GM18499 (cell line): ENCODE measurements at regions not wholly inside any gene's neighbourhood (a gene's known extent, or its start where the extent isn't known, plus 50 kb on each side); places are given as distances from the start of the nearest gene placed in this dataset.
"Not testable (repeated sequence)": the region's sequence is repeated elsewhere in the genome, so short reads cannot be mapped to it uniquely, and the experiment has no call there.

Experiments
- ATAC-seq: cut with Tn5 transposase; IDR thresholded peaks from one replicate; pipeline ENCODE4 v1.9.1; 2021; ENCODE audit warnings: moderate number of reproducible peaks; ENCODE audit not compliant: insufficient read depth, unreplicated experiment

GRCh38 chr1:37157634-37158033 lies 123.3 kb upstream of the GRIK3 start:
- ATAC-seq, result no peak

DNA sequence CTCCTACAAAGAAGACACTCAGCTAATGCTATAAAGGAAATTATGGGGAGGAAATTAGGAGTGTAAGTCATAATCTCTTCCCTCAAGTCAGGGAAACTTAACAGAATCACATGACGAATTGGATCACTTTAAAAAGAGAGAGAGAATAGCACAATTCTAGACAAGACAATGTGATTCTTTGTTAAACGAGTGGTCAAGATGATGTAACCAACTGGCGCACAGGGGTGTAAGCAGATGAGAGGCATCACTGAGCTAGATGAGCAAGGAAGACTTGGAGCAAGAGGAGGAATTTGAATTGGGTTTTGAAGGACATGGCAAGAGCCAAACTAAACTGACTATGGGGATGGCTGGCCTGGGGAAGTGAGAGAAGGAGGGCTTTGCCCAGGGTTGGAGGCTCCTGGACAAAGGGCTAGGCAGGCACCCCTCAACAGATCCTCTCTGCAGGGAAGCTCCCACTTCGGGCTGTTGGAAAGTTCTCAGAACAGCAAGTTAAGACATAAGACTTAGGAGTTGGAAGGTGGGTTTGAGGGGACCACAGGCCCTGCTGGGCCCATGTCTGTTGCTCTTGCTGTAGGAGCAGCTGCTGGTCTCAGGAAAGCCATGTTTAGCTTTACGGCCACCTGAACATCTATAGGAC lies 123.9 kb upstream of the GRIK3 start:
- ATAC-seq, result no peak

GRCh38 chr1:37159102-37159501 lies 124.8 kb upstream of the GRIK3 start:
- ATAC-seq, result no peak

DNA sequence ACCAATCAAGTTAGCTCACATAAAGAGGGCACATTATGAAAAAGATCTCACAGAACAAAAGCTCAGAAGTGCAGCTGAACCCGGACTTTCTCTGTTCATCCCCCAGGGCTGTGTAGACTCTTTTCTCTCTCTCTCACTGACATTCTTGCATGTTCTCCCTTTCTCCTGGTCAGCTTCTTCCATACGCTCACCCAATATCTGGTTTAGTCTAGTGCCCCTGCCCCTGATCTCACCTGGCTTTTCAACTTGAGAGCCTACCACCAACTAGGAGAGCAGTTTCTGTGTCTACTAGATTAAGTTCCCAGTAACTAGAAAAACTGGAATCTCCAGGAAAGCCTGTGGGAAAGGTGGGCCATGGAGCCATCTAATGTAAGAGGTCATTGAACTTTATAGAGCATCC lies 126.9 kb upstream of the GRIK3 start:
- ATAC-seq, result no peak

GRCh38 chr1:37162059-37162458 lies 127.7 kb upstream of the GRIK3 start:
- no peak for ATAC-seq

- ATAC-seq, result no peak
Measured at GRCh38 chr1:37166005-37166404, 131.7 kb upstream of the GRIK3 start.

DNA sequence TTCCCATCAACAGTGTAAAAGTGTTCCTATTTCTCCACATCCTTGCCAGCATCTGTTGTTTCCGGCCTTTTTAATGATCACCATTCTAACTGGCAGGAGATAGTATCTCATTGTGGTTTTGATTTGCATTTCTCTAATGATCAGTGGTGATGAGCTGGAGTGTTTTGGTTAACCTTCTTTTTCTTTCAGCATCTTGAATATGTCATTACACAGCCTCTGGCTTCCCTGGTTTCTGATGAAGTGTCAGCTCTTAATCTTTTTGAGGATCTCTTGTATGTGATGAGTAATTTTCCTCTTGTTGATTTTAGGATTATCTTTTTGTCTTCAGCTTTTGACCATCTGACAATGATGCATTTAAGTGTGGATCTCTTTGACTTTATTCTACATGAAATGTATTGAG lies 133.2 kb upstream of the GRIK3 start:
- ATAC-seq, result no peak

DNA sequence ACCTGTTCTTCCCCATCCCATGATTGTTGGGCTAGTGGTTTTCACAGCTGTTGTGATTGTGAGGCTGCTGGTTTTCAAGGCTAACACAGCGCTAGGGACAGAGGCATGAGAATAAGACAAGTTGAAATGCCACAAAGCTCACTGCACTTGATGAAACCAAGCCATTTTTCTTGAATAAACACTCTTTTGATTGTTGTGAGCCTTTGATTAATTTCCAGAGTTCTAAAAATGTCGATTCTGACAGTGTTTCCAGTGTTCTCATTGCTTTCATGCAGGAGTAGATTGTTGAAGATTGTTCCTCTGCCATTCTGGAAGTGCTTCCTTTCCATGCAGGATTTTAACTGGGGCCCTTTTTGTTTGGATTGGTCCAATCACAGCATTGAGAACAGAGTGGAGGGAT lies 134.9 kb upstream of the GRIK3 start:
- ATAC-seq, result no peak

DNA sequence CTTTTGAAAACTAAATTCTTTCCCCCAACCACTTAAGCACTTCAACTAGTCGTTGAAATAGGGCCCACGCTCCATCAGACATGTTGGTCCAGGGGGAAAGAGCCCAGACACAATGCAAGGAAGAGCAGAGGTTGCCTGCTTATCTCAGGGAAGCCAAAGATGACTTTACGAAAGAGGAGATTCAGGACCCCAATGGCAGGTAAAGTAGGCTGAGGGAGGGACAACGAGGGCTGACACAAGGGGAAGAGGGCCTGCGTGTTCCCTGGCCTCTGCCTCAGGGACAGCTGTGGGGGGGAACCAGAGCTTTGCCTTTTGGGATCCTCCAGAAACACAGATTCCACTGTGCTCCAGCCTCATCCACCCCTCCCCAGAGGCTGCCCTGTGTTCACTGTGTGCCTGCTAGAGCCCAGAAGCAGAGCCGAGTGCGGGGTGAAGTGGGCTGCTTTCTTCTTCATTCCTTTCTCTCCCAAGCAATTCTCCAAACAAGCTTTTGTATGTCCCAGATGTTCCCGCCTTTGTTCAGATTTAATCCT lies 135.5 kb upstream of the GRIK3 start:
- ATAC-seq, result no peak

GRCh38 chr1:37171691-37172090 lies 137.4 kb upstream of the GRIK3 start:
- ATAC-seq, result no peak

DNA sequence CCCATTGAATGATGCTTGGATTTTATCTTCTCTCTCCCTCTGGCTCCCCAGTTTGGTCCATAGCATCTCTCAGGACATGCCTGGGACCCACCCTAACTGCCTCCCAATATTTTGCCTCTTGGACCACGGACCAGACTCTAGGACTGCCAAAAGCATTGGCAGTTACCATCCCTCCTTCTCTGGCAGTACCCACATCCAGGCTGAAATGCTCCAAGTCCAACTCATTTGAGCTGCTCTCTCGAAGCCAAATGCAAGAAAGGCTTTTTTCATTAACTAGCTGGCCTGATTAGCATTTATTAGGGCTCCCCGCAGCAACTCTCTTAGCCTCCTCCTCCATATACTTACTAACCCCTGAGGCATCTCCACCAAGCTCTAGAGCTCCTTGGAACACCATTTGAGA lies 140.0 kb upstream of the GRIK3 start:
- no peak for ATAC-seq

DNA sequence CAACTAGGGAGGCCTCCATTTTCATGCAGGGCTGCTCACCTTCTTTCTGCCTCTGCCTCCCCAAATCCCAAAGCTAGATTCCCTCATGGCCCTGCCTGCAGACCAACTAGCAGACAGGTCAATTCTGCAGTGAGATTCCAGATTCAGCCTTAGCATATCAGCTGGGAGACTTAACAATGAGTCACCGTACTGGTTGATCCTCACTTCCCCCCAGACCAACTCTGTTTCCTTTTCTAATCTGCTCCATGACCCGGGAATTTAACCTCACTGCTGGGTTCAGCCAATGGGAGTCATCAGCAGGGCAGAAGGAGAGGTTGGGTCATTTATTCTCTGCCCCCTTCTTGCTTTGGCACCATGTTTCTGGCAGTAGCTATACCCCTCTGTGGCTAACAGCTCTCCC lies 140.6 kb upstream of the GRIK3 start:
- ATAC-seq, result no peak

- no peak for ATAC-seq
Measured at GRCh38 chr1:37175666-37176215, 141.4 kb upstream of the GRIK3 start.

GRCh38 chr1:37176269-37176668 lies 142.0 kb upstream of the GRIK3 start:
- ATAC-seq, result no peak

- ATAC-seq, result no peak
Measured at GRCh38 chr1:37177230-37177864, 143.0 kb upstream of the GRIK3 start.

- ATAC-seq, result no peak
Measured at GRCh38 chr1:37181425-37181824, 147.1 kb upstream of the GRIK3 start.

DNA sequence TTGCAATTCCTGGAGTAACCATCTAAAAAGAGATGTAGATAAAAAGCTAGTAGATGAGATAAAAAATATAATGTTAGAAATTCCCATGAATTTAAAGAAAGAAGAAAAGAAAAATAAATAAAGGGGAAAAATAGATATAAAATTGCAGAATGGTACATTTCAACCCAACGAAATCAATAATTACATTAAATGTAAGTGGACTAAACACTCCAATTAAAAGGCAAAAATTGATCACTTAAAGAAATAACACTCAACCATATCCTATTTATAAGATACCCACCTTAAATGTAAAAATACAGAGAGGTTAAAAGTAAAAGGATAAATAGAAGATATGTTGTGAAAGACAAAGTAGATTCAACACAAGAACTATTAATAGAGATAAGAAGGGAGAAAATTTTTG lies 150.5 kb upstream of the GRIK3 start:
- ATAC-seq, result no peak

DNA sequence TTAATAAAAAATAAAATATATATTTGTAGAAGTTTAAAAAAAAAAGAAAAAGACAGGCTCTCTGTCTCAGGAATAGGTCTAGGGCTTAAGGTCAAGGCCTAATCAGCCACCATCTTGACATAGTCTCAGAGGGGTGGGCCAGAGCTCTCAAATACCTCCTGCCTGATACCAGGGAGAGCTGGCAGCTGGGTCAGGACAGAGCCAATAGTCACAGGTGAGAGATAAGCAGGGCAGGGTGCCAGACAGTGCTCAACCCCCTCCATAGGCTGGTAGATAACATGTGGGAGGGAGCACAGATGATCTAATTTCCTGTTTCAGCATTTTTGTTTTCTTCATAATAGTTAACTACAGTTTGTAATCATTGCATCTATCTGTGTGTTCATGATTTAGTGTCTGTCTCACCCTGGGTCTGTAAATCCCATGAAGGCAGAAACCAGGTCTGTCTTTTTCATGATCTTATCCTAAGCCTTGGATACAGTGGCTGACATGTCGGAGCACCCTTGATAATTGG lies 152.0 kb upstream of the GRIK3 start:
- ATAC-seq, result no peak

DNA sequence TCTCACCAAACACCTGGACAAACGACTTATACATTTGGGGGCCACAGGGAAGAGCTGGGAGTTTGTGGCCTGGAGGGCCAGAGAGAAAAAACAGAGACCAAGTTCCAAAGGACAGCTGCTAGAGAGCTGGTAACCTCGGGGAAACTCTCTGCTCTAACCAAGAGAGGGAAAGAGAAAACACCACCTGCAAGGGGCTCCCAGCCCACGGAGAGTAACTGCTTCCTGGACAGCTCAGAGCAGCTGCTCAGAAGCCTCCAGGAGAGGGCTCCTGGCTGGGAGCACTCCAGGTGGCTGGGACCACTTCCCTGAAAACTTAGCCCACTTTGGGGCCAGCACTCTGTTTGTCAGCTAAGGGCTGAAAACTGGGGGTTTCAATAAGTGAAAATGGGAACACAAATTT lies 154.8 kb upstream of the GRIK3 start:
- no peak for ATAC-seq

DNA sequence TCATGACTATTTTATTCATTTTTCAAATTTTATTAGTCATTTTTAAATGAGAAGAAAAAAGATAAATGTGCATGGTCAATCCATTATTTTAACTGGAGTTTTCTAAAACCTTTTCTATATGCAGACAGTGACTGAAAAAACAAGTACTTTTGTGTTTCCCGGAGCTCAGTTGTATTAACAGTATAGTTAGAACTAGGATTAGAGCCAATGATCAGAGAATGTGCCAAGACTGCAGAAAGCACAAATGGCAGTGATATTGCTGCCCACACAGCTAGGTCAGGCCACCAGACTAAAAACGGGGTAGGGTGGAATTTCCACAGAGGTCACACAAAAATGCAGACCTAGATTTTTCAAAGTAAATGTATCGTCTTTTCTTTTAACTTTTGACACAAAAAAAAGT lies 163.1 kb upstream of the GRIK3 start:
- ATAC-seq, result no peak

DNA sequence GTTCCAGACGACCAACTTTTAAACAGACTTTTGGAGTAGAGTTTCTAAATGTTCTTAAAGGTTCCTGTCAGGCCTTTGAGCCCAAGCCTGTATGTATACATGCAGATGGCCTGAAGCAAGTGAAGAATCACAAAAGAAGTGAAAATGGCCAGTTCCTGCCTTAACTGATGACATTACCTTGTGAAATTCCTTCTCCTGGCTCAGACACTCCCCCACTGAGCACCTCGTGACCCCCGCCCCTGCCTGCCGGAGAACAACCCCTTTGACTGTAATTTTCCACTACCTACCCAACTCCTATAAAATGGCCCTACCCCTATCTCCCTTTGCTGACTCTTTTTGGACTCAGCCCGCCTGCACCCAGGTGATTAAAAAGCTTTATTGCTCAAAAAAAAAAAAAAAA lies 180.0 kb upstream of the GRIK3 start:
- ATAC-seq, result not testable (repeated sequence)

GRCh38 chr1:37233606-37234005 lies 199.3 kb upstream of the GRIK3 start:
- no peak for ATAC-seq
